Adrenal gland (tissue), 5 donors: ENCODE measurements at regions not wholly inside any gene's neighbourhood (a gene's known extent, or its start where the extent isn't known, plus 50 kb on each side); places are given as distances from the start of the nearest gene placed in this dataset.

ENCODE experiments used
- POLR2A ChIP-seq, 2 donors: fragments of 450-650 bp; IDR thresholded peaks; one replicate each; pipeline ENCODE4 v1.6.1; 2017; ENCODE audit warnings: antibody characterized with exemption in 2 of 2, mild to moderate bottlenecking in 2 of 2, moderate library complexity in 1 of 2
- TF ChIP-seq, protein P1 (sequence below), 6 experiments: fragments of 450-650 bp in 4 of 6; fragments of 200-600 bp in 2 of 6; sonication (generic) in 1 of 6; IDR thresholded peaks; 1 replicate in 5 of 6; 2 replicates in 1 of 6; pipeline versions ENCODE4 v1.5.1 to v1.8.0; 2016 to 2021; ENCODE audit warnings: antibody characterized with exemption in 6 of 6, mild to moderate bottlenecking in 2 of 6, moderate library complexity in 1 of 6
- donor health status: DM: no; HTN: no; CAD: no.

DNA sequence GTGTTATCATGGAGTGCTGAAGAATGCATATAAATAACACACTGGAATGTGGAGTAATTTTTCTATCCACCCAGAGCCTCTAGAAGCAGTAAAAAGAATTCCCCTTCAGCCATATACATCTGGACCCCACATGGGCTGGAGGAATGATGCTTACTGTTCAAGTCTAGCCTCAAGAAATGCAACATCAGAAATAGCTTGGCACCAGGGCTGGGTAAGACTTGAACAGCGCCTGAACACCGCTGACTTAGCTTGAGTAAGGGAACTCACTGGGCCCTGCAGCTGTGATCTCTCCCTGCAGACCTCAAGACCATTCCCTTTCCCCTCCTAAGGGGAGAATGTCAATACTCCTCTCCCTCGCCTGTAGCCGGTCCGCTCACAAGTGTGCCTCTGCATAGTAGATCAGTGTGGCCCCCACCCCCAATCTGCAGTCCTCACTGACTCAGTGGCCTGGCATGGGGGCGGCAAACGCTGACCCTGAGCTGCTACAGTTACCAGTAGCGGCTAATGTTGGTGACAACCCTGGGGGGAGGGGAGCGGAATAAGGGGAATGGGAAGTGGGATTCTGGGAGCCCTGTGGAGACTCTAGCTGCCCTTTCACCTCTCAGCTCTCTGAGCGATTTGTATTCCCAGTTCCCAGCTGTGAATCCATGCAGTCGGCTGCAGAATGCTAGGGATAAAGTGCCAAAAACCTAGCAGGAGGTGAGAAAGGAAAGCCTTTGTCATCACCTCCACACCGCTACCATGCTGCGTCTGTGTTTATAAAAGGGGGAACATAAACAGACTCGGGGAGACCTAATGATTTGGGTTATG is 483.9 kb downstream of the DISC1 start:
- TF ChIP-seq, protein P1, sequence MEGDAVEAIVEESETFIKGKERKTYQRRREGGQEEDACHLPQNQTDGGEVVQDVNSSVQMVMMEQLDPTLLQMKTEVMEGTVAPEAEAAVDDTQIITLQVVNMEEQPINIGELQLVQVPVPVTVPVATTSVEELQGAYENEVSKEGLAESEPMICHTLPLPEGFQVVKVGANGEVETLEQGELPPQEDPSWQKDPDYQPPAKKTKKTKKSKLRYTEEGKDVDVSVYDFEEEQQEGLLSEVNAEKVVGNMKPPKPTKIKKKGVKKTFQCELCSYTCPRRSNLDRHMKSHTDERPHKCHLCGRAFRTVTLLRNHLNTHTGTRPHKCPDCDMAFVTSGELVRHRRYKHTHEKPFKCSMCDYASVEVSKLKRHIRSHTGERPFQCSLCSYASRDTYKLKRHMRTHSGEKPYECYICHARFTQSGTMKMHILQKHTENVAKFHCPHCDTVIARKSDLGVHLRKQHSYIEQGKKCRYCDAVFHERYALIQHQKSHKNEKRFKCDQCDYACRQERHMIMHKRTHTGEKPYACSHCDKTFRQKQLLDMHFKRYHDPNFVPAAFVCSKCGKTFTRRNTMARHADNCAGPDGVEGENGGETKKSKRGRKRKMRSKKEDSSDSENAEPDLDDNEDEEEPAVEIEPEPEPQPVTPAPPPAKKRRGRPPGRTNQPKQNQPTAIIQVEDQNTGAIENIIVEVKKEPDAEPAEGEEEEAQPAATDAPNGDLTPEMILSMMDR (IDR thresholded peaks at IDR 0.05), result no peak
- TF ChIP-seq POLR2A (IDR thresholded peaks at IDR 0.05), result no peak
